Thoracic aorta (tissue), 2 donors: ENCODE measurements at regions not wholly inside any gene's neighbourhood (a gene's known extent, or its start where the extent isn't known, plus 50 kb on each side); places are given as distances from the start of the nearest gene placed in this dataset.

Source experiments
- ATAC-seq: fragments of 150-250 bp; one replicate; pipeline ENCODE4 v1.8.0; 2017; ENCODE audit warnings: low read depth; ENCODE audit not compliant: insufficient number of reproducible peaks, low FRiP score
- DNase-seq: peaks from one replicate; pipeline ENCODE4 v3.0.0-alpha.2; 2020; ENCODE audit warnings: low spot score
- H3K27ac ChIP-seq, 2 donors: fragments of 200-600 bp; sonication (generic); 1 replicate in 1 of 2; 2 replicates in 1 of 2; pipeline ENCODE4 v1.5.1; 2016; ENCODE audit warnings: mild to moderate bottlenecking in 2 of 2, moderate library complexity in 2 of 2
- H3K27me3 ChIP-seq: fragments of 200-600 bp; sonication (generic); replicated peaks from 2 replicates; pipeline ENCODE4 v1.6.0; 2016; ENCODE audit warnings: mild to moderate bottlenecking; ENCODE audit not compliant: insufficient read depth
- H3K36me3 ChIP-seq: fragments of 200-600 bp; sonication (generic); one replicate; pipeline ENCODE4 v1.5.1; 2016
- H3K4me1 ChIP-seq, 2 donors: fragments of 200-600 bp; sonication (generic); 1 replicate in 1 of 2; 2 replicates in 1 of 2; pipeline versions ENCODE4 v1.5.1 to v1.6.0; 2016; ENCODE audit warnings: low read depth in 2 of 2, mild to moderate bottlenecking in 1 of 2; ENCODE audit not compliant: control insufficient read depth in 1 of 2
- H3K4me3 ChIP-seq: fragments of 200-600 bp; sonication (generic); 2 replicates; pipeline ENCODE4 v1.5.1; 2016; ENCODE audit warnings: mild to moderate bottlenecking
- H3K9me3 ChIP-seq: fragments of 200-600 bp; sonication (generic); 2 replicates; pipeline ENCODE4 v1.5.1; 2016
- TF ChIP-seq, protein P1 (sequence below): fragments of 200-600 bp; sonication (generic); IDR thresholded peaks from one replicate; pipeline ENCODE4 v1.5.1; 2019; ENCODE audit warnings: antibody characterized with exemption

DNA sequence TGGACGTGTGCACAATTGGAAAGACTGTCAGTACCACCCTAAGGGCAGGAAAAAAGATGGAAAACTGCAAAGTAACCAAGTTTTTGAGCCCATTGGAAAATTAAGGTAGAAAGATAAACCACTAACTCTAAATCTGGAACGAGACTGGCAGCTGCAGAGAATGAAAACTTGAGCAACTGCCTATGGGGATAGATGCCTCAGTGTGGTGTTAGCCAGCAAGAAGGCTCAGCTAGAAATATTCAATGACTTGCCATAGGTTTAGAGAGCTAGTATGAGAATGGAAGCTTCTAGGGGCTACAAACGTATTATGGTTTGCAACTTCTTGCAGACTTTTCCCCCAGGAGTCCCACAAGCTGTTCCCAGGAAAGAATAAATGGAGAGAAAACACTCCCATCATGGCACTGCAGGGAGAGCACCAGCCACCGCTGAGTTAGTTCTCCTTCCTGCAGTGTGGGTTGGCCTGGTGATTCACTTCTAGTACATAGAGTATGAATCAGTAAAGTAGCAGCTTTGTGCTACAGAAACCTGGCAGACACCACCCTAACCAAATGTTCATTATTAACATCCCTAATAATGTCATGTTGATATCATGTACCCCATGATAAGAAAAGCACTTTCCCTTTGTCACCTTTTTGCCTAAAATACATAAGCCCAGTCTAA lies 372.4 kb upstream of the VWC2 start:
- Histone ChIP-seq H3K4me1 (no peaks in the 10 kb centered on the region), H3K27me3 (no peaks in the 10 kb centered on the region), H3K27ac (no peak overlapping the region), H3K9me3 (no peaks in the 10 kb centered on the region), H3K4me3 (no peak overlapping the region), H3K36me3 (no peaks in the 10 kb centered on the region)
- DNase-seq (no peak), ATAC-seq (no peak)
- TF ChIP-seq, protein P1, sequence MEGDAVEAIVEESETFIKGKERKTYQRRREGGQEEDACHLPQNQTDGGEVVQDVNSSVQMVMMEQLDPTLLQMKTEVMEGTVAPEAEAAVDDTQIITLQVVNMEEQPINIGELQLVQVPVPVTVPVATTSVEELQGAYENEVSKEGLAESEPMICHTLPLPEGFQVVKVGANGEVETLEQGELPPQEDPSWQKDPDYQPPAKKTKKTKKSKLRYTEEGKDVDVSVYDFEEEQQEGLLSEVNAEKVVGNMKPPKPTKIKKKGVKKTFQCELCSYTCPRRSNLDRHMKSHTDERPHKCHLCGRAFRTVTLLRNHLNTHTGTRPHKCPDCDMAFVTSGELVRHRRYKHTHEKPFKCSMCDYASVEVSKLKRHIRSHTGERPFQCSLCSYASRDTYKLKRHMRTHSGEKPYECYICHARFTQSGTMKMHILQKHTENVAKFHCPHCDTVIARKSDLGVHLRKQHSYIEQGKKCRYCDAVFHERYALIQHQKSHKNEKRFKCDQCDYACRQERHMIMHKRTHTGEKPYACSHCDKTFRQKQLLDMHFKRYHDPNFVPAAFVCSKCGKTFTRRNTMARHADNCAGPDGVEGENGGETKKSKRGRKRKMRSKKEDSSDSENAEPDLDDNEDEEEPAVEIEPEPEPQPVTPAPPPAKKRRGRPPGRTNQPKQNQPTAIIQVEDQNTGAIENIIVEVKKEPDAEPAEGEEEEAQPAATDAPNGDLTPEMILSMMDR, result no peak

DNA sequence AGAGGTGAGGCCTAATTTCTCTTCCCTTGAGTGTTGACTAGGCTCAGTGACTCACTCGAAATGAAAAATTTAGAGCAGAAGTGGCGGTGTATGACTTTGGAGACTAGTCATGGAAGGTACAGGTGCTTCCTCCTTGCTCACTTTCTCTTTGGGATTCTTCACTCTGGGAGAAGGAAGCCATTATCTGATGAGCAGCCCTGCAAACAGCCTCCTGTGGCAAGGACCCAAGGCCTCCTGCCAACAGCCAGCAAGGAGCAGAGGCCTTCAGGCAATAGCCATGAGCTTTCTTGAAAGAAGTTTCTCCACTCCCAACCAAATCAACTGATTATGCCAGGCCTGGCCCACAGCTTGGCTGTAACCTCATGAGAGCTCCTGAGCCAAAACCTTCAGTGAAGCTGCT lies 369.6 kb upstream of the VWC2 start:
- H3K4me3 ChIP-seq, result no peak overlapping the region
- no peak for ATAC-seq

DNA sequence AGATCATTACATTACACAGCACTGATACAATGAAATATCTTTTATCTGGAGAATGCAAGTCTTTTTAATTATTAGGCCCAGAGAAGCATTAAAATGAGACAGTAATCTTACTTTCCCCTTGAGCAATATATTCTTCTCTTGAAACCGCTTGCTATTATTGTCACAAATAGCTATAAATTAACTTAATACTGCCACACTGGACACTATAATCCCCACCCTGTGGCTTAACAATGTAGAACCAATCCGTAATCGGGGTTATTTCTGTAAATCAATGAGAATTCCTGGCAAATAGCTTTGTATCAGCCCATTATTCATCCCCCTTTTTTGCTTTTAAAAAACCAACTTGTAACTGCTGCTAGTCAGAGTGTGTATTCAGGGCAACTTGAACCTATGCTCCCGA lies 366.2 kb upstream of the VWC2 start:
- DNase-seq (no peak), ATAC-seq (no peak)
- H3K27ac ChIP-seq, result no peak overlapping the region
- no peaks in the 10 kb centered on the region for H3K36me3 ChIP-seq
- no peak overlapping the region for H3K4me3 ChIP-seq
- no peaks in the 10 kb centered on the region for H3K27me3 ChIP-seq
- no peaks in the 10 kb centered on the region for H3K9me3 ChIP-seq
- TF ChIP-seq, protein P1, result no peak
- H3K4me1 ChIP-seq, result no peaks in the 10 kb centered on the region

More for the DNA sequence above, 369.6 kb upstream of the VWC2 start:
- H3K4me1 ChIP-seq, result no peaks in the 10 kb centered on the region
- no peaks in the 10 kb centered on the region for H3K27me3 ChIP-seq
- no peak for DNase-seq
- H3K9me3 ChIP-seq, result no peaks in the 10 kb centered on the region
- TF ChIP-seq, protein P1, result no peak
- H3K36me3 ChIP-seq, result no peaks in the 10 kb centered on the region
- H3K27ac ChIP-seq, result no peak overlapping the region

DNA sequence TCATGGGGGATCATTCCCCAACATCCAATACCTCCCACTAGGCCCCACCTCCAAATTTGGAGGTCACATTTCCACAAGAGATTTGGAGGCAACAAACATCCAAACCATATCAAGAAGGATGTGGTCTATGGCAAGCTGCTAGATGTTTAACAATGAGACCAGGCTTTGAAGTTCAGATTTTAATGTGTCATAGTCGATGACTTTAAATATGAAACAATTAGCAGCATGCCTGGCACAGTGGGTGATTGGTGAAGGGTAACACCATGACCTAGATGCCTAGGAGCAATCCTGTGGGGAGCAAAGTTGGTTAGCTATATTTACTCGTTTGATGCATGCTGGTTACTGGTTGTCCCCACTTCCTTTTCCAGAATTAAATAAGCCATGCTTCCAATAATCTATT lies 356.4 kb upstream of the VWC2 start:
- Histone ChIP-seq H3K9me3 (no peaks in the 10 kb centered on the region), H3K4me1 (no peaks in the 10 kb centered on the region), H3K36me3 (no peaks in the 10 kb centered on the region), H3K4me3 (no peak overlapping the region), H3K27me3 (no peaks in the 10 kb centered on the region), H3K27ac (no peak overlapping the region)
- ATAC-seq (no peak), DNase-seq (no peak)
- TF ChIP-seq, protein P1, result no peak

DNA sequence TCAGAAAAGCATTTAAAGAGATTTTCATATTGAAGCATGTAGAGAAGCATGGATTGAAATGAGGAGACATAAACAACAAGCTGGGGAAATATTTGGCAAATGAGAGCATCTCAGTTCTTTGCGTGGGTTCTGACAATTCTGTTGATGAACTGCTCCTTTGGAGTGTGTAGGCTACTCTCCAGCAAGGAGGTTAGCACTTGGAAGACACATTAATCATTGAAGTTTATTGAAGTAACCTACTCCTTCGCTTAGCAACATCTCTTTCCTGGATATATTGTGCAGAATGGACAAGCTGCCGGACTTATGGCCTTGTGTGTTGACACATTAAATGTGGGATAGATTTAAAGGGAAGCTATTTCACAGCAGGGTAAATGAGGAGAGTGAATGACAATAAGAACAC lies 354.5 kb upstream of the VWC2 start:
- DNase-seq, result no peak

More for the DNA sequence above, 354.5 kb upstream of the VWC2 start:
- Histone ChIP-seq H3K4me1 (no peaks in the 10 kb centered on the region), H3K27ac (no peak overlapping the region), H3K9me3 (no peaks in the 10 kb centered on the region), H3K27me3 (no peaks in the 10 kb centered on the region), H3K4me3 (no peak overlapping the region), H3K36me3 (no peaks in the 10 kb centered on the region)
- no peak for ATAC-seq
- TF ChIP-seq, protein P1, result no peak
